ENCODE measurements at regions not wholly inside any gene's neighbourhood (a gene's known extent, or its start where the extent isn't known, plus 50 kb on each side); places are given as distances from the start of the nearest gene placed in this dataset.

GRCh38 chr9:89680547-89681467 is 76.0 kb downstream of the GADD45G start:
- TF ChIP-seq, protein P1, sequence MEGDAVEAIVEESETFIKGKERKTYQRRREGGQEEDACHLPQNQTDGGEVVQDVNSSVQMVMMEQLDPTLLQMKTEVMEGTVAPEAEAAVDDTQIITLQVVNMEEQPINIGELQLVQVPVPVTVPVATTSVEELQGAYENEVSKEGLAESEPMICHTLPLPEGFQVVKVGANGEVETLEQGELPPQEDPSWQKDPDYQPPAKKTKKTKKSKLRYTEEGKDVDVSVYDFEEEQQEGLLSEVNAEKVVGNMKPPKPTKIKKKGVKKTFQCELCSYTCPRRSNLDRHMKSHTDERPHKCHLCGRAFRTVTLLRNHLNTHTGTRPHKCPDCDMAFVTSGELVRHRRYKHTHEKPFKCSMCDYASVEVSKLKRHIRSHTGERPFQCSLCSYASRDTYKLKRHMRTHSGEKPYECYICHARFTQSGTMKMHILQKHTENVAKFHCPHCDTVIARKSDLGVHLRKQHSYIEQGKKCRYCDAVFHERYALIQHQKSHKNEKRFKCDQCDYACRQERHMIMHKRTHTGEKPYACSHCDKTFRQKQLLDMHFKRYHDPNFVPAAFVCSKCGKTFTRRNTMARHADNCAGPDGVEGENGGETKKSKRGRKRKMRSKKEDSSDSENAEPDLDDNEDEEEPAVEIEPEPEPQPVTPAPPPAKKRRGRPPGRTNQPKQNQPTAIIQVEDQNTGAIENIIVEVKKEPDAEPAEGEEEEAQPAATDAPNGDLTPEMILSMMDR (IDR thresholded peaks at IDR 0.05 in 2 of 3, conservative IDR thresholded peaks at IDR 0.05 in 1 of 3; ENCODE audit: borderline replicate concordance in 1 of 3, insufficient read depth in 1 of 3, low read depth in 2 of 3, low read length in 2 of 3), result no peak
- TF ChIP-seq ZNF274 (IDR thresholded peaks at IDR 0.05; ENCODE audit: low read depth, low read length) (no peak), RAD21 (IDR thresholded peaks at IDR 0.05; ENCODE audit: low read depth) (no peak), SIN3A (IDR thresholded peaks at IDR 0.05; ENCODE audit: low read depth) (no peak), POLR2A (IDR thresholded peaks at IDR 0.05; ENCODE audit: borderline replicate concordance, extremely low read depth, insufficient read depth, insufficient read length) (no peak), POLR2AphosphoS5 (IDR thresholded peaks at IDR 0.05; ENCODE audit: low read depth, low read length) (no peak), MAX (IDR thresholded peaks at IDR 0.05) (no peak), JUND (IDR thresholded peaks at IDR 0.05) (no peak), YY1 (IDR thresholded peaks at IDR 0.05; ENCODE audit: extremely low read depth, insufficient replicate concordance, low read depth, low read length) (no peak), ELF1 (IDR thresholded peaks at IDR 0.05; ENCODE audit: borderline replicate concordance, low read depth) (no peak), EZH2 (IDR thresholded peaks at IDR 0.05) (no peak)
- TF ChIP-seq, protein P2, sequence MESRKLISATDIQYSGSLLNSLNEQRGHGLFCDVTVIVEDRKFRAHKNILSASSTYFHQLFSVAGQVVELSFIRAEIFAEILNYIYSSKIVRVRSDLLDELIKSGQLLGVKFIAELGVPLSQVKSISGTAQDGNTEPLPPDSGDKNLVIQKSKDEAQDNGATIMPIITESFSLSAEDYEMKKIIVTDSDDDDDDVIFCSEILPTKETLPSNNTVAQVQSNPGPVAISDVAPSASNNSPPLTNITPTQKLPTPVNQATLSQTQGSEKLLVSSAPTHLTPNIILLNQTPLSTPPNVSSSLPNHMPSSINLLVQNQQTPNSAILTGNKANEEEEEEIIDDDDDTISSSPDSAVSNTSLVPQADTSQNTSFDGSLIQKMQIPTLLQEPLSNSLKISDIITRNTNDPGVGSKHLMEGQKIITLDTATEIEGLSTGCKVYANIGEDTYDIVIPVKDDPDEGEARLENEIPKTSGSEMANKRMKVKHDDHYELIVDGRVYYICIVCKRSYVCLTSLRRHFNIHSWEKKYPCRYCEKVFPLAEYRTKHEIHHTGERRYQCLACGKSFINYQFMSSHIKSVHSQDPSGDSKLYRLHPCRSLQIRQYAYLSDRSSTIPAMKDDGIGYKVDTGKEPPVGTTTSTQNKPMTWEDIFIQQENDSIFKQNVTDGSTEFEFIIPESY (IDR thresholded peaks at IDR 0.05; ENCODE audit: extremely low read depth, insufficient replicate concordance, low read length), result no peak
- TF ChIP-seq, protein P3, sequence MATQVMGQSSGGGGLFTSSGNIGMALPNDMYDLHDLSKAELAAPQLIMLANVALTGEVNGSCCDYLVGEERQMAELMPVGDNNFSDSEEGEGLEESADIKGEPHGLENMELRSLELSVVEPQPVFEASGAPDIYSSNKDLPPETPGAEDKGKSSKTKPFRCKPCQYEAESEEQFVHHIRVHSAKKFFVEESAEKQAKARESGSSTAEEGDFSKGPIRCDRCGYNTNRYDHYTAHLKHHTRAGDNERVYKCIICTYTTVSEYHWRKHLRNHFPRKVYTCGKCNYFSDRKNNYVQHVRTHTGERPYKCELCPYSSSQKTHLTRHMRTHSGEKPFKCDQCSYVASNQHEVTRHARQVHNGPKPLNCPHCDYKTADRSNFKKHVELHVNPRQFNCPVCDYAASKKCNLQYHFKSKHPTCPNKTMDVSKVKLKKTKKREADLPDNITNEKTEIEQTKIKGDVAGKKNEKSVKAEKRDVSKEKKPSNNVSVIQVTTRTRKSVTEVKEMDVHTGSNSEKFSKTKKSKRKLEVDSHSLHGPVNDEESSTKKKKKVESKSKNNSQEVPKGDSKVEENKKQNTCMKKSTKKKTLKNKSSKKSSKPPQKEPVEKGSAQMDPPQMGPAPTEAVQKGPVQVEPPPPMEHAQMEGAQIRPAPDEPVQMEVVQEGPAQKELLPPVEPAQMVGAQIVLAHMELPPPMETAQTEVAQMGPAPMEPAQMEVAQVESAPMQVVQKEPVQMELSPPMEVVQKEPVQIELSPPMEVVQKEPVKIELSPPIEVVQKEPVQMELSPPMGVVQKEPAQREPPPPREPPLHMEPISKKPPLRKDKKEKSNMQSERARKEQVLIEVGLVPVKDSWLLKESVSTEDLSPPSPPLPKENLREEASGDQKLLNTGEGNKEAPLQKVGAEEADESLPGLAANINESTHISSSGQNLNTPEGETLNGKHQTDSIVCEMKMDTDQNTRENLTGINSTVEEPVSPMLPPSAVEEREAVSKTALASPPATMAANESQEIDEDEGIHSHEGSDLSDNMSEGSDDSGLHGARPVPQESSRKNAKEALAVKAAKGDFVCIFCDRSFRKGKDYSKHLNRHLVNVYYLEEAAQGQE (IDR thresholded peaks at IDR 0.05; ENCODE audit: low read depth), result no peak
- TF ChIP-seq, protein P4, sequence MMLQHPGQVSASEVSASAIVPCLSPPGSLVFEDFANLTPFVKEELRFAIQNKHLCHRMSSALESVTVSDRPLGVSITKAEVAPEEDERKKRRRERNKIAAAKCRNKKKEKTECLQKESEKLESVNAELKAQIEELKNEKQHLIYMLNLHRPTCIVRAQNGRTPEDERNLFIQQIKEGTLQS (IDR thresholded peaks at IDR 0.05), result no peak
